ENCODE measurements at regions not wholly inside any gene's neighbourhood (a gene's known extent, or its start where the extent isn't known, plus 50 kb on each side); places are given as distances from the start of the nearest gene placed in this dataset.

DNA sequence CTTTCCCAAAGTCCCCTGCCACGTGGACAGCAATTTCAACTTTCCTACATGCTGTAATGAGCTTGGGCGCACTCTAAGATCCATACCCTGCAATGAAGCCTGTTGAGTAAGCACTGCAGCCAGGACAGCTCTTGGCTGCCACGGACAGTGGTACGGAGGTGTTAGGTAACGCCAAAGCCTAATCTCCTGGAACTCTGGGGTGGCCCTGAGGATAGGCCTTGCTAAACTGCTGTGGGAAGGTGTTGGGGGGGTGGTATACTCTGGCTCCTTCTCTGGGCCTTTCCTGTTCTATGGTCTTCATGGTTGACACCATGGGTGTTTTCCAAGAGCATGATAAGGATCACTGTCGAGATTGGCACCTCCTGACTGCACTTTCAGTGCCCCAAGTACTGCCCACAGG, 66.4 kb upstream of the PITX1 start:
- no peak overlapping the region for H3K4me3 ChIP-seq
- H3K27me3 ChIP-seq: peaks cover 7% of the 10 kb centered on the region
- DNase-seq (ENCODE audit: low spot score in 2 of 2): peak; percentile 5 to 50
- no peaks in the 10 kb centered on the region for H3K9me3 ChIP-seq
- TF ChIP-seq, protein P1, sequence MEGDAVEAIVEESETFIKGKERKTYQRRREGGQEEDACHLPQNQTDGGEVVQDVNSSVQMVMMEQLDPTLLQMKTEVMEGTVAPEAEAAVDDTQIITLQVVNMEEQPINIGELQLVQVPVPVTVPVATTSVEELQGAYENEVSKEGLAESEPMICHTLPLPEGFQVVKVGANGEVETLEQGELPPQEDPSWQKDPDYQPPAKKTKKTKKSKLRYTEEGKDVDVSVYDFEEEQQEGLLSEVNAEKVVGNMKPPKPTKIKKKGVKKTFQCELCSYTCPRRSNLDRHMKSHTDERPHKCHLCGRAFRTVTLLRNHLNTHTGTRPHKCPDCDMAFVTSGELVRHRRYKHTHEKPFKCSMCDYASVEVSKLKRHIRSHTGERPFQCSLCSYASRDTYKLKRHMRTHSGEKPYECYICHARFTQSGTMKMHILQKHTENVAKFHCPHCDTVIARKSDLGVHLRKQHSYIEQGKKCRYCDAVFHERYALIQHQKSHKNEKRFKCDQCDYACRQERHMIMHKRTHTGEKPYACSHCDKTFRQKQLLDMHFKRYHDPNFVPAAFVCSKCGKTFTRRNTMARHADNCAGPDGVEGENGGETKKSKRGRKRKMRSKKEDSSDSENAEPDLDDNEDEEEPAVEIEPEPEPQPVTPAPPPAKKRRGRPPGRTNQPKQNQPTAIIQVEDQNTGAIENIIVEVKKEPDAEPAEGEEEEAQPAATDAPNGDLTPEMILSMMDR (IDR thresholded peaks at IDR 0.05): no peak
- TF ChIP-seq EP300 (IDR thresholded peaks at IDR 0.05): no peak
- no peak for TF ChIP-seq POLR2AphosphoS5 (IDR thresholded peaks at IDR 0.05)
- no peak for TF ChIP-seq POLR2A (IDR thresholded peaks at IDR 0.05)
- H3K4me1 ChIP-seq: no peaks in the 10 kb centered on the region
- H3K27ac ChIP-seq: no peak overlapping the region
- H3K36me3 ChIP-seq: no peaks in the 10 kb centered on the region
- WGBS: 33% methylated on average over 1 of the region's 6 CpGs

DNA sequence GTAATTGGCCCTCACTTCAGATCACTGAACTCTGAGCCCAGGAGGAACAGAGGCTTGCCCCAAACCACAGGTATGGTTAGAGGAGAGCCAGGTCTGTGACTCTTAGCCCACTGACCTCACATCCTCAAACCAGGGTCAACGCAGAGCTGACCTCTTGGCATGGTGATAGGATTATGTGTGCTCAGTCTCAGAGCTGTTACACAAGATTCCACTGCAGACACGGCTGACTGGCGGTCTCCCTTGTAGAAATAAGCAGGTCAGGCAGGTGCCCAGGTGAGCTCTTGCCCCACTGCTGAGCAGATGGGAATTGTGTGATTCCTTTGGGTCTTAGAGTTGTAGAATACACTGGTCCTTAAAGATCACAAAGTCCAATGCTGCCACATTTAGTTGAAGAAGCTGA, 66.0 kb upstream of the PITX1 start:
- Histone ChIP-seq H3K27me3 (peaks cover 7% of the 10 kb centered on the region), H3K4me1 (no peaks in the 10 kb centered on the region), H3K9me3 (no peaks in the 10 kb centered on the region), H3K36me3 (no peaks in the 10 kb centered on the region), H3K4me3 (no peak overlapping the region), H3K27ac (no peak overlapping the region)
- DNase-seq (ENCODE audit: low spot score in 2 of 2): peak; percentile 21 to 60
- WGBS: 80% methylated on average over 3 of the region's 3 CpGs
- TF ChIP-seq POLR2AphosphoS5 (IDR thresholded peaks at IDR 0.05) (no peak), EP300 (IDR thresholded peaks at IDR 0.05) (no peak), POLR2A (IDR thresholded peaks at IDR 0.05) (no peak)
- TF ChIP-seq, protein P1 (IDR thresholded peaks at IDR 0.05): no peak

DNA sequence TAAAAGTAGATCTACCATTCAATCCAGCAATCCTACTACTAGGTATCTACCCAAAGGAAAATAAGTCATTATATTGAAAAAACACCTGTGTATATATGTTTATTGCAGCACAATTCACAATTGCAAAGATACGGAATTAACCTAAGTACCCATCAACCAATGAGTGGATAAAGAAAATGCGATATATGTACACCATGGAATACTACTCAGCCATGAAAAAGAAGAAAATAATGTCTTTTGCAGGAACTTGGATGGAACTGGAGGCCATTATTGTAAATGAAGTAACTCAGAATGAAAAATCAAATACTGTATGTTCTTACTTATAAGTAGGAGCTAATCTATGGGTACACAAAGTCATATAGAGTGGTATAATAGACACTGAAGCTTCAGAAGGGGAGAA, 63.4 kb upstream of the PITX1 start:
- WGBS: 94% methylated on average over 2 of the region's 2 CpGs
- DNase-seq (ENCODE audit: low spot score in 2 of 2): no peak

DNA sequence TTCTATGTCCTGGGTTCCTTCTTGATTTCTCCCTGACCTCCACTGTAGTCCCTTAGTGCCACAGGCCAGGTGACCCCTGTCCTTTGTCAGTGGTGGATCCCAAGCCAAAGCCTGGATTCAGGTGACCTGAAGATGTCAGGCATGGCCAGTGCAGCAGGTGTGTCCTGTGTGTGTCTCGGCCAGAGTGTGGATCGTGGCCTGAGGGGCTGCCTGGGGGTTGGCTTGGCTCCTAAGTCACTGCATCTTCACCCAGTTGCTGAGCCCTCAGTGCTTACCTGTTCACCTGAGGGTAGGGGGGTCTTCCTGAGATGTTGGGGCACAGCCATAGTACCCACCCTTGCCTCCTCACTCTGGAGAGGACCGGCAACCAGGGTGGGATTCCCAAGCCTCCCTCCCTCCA, 61.8 kb upstream of the PITX1 start:
- peak in 1 of 2 donors; percentile 45 for DNase-seq (ENCODE audit: low spot score in 2 of 2)
- no peak overlapping the region for H3K4me3 ChIP-seq
- H3K9me3 ChIP-seq: no peaks in the 10 kb centered on the region
- WGBS: 100% methylated on average over 3 of the region's 3 CpGs
- peaks cover 3% of the 10 kb centered on the region for H3K27me3 ChIP-seq
- TF ChIP-seq POLR2A (IDR thresholded peaks at IDR 0.05) (no peak), POLR2AphosphoS5 (IDR thresholded peaks at IDR 0.05) (no peak), EP300 (IDR thresholded peaks at IDR 0.05) (no peak)
- TF ChIP-seq, protein P1 (IDR thresholded peaks at IDR 0.05): no peak
- no peaks in the 10 kb centered on the region for H3K4me1 ChIP-seq
- no peak overlapping the region for H3K27ac ChIP-seq
- H3K36me3 ChIP-seq: no peaks in the 10 kb centered on the region

More for the DNA sequence above, 63.4 kb upstream of the PITX1 start:
- TF ChIP-seq, protein P1 (IDR thresholded peaks at IDR 0.05): no peak
- TF ChIP-seq EP300 (IDR thresholded peaks at IDR 0.05) (no peak), POLR2A (IDR thresholded peaks at IDR 0.05) (no peak), POLR2AphosphoS5 (IDR thresholded peaks at IDR 0.05) (no peak)
- Histone ChIP-seq H3K9me3 (no peaks in the 10 kb centered on the region), H3K27ac (no peak overlapping the region), H3K27me3 (peaks cover 3% of the 10 kb centered on the region), H3K36me3 (no peaks in the 10 kb centered on the region), H3K4me3 (no peak overlapping the region), H3K4me1 (no peaks in the 10 kb centered on the region)

DNA sequence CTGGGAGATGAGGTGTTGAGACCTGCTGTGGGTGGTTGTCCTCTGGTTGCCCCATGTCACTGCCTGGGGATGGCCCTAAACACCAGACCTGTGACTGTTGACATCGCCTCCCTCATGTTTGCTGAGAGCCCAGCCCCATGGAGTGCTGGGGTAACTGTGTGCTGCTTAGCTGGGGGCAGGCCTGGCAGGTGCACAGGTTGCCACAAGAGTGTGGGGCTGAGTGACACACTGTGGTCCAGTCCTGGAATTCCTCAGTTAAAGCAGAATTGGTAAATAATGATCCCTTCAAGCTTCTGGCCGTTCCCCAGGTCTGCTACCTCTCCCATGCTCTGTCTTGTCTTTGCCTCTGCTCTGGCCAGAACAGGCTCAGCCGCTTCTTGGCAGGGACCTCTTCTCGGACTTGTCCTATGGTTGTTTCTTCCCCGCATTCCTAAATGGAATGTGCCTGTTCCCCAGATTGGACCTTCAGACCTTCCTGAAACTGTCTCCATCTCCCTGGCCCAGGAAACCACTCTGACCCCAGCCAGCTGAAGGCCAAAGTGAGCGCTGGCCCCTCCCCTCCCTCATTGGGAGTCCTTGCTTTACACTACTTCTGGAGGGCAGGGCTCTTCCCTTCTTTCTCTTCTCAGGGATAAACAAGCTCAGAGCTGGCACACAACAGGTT, 61.2 kb upstream of the PITX1 start:
- WGBS: 61% methylated on average over 5 of the region's 6 CpGs
- TF ChIP-seq POLR2AphosphoS5 (IDR thresholded peaks at IDR 0.05) (no peak), POLR2A (IDR thresholded peaks at IDR 0.05) (no peak), EP300 (IDR thresholded peaks at IDR 0.05) (no peak)
- TF ChIP-seq, protein P1 (IDR thresholded peaks at IDR 0.05): no peak
- H3K27me3 ChIP-seq: peaks cover 3% of the 10 kb centered on the region
- H3K9me3 ChIP-seq: no peaks in the 10 kb centered on the region
- no peak overlapping the region for H3K4me3 ChIP-seq
- H3K4me1 ChIP-seq: no peaks in the 10 kb centered on the region
- H3K27ac ChIP-seq: no peak overlapping the region
- H3K36me3 ChIP-seq: no peaks in the 10 kb centered on the region
- peak; percentile 9 to 56 for DNase-seq (ENCODE audit: low spot score in 2 of 2)
